NCI-H226 (cell line): ENCODE measurements at regions not wholly inside any gene's neighbourhood (a gene's known extent, or its start where the extent isn't known, plus 50 kb on each side); places are given as distances from the start of the nearest gene placed in this dataset.
A peak's percentile ranks its signal among the peaks of the same experiment; 100 is the strongest.

ENCODE experiments used
- DNase-seq: peaks from one replicate; pipeline ENCODE4 v3.0.0-alpha.2; 2015

DNA sequence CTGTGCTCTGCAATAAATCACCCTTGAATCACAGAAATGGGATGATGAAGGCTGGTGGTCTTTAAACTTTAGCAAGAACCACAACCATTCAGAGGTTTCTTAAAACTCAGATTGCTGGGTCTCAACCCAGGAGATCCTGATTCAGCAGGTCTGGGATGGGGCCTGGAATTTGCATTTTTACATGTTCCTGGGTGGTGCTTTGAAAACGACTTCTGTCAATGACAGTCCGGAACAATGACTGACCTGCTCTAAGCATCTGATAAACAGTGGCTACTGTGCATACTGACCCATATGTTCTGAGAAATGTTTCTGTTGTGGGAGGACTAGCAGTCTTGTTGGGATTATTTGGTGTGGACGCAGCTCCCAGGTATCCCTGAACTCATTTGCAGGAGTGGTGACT, 92.7 kb downstream of the GADD45G start:
- DNase-seq, result no peak

DNA sequence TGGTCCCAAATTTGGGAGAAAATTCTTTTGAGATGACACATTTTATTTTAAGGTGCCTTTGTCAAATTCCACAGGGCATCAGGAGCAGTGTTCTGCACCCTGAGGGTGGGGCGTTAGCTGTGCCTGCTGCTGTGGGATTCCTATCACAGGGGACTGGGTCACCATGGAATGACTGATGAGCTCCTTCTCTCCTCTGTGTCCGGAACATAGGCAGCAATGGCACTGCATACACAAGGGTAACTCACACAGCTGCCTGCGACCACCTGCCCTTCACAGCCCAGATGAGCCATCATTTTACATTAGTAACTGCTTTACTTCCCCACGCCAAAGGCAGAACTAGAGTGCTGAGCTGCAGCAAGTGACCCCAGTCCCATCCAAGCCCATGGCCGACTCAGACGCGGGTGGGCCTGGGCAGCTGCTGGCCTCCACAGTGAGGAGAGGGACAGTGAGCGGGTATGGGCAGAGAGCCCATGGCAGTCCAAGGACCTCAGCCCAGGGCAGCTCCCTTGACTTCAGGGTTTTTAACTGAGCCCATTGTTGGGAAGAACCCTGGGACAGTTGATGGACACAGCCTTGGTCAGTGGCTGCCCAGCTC, 93.7 kb downstream of the GADD45G start:
- no peak for DNase-seq

DNA sequence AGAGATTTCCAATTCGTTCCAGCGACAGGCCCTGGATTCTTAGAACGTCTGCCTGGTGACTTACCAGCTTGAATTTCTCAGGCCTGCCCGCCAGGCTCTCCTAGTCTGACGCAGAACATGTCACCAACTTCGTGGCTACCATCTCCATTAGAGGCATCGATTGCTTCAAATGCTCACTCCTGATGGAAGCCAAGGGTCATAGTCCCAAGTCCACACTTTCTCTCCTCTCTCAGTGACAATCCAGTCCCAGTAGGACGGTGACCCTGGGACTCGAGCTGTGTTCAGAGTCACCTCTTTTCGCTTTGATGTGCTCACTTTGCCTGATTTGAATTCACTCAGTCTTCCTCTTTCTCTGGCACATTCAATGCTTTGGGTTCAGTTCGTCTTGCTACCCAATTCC, 94.8 kb downstream of the GADD45G start:
- DNase-seq, result no peak

DNA sequence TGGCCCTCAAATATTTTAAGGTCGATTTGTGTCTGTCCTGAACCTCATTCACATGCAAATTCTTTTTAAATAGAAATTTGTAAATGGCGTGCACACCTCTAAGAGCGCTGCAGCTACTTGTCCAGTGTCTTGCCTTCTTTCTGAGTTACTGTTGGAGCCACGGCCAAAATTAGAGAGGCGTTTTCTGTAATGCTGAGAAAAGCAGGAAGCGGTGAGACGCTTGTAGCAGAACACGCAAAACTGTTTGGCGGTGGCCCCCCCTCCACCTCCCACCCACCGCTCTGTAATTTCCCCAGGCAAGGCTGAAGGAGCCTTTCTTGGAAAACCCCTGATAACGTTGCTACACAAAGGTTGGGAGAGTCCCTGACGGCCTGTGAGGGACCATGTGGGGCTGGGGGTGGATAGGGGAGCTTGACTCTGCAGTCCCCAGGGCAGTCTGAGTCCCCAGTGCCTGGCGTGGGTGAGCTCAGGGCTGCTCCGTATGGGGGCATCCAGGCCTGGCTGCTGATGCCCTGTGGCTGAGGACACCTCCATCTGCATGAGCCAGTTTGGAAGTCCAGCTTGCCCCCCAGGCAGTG, 96.5 kb downstream of the GADD45G start:
- DNase-seq, result no peak

DNA sequence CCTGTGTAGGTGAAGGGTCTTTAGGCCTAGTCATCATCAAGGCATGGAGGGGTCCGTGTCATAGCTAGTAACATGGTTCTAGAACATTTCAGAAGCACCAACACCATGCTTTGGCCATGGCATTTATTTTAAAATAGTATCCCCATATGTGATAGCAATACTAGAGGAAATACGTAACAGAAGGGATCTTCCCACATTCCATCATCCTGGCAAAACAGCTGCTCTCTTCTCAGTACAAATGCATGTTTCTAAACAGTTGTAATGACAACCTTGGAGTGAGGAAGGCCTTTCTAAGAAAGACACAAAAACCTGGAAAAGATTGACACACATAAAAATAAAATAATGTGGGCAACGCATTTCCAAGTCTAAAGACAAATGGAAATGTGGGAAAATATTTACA, 97.6 kb downstream of the GADD45G start:
- no peak for DNase-seq

DNA sequence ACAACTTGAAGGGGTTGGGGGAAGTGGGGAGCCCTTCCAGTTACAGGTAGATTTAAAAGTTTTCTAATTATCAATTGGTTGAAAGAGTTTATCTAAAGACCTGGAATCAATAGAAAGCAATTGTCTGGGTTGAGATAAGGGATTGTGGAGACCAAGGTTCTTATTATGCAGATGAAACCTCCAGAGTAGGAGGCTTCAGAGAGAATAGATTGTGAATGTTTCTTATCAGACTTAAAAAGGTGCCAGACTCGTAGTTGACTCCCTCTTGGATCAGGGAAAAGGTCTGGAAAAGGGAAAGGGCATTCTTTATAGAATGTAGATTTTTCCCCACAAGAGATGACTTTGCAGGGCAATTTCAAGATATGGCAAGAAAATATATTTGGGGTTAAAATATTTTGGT, 100.8 kb downstream of the GADD45G start:
- no peak for DNase-seq

DNA sequence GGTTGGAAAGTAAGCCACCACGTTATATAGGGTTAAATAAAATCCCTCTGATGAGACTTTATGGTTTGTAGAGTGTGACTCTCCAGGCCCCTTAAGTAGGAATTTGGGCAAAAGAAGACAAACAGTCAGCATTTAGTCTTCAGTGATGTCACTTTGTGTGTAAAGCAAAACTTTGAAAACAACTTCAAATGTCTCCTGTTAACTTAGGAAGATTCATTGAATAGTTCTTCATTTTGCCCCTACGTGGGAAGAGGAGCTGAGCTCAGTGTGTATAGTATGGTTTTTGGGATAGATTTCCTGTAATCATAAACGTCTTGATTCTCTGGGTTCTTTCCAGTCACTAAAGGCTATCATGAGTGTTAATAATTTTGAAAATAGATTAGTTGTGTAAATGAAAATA, 101.3 kb downstream of the GADD45G start:
- DNase-seq, result no peak

DNA sequence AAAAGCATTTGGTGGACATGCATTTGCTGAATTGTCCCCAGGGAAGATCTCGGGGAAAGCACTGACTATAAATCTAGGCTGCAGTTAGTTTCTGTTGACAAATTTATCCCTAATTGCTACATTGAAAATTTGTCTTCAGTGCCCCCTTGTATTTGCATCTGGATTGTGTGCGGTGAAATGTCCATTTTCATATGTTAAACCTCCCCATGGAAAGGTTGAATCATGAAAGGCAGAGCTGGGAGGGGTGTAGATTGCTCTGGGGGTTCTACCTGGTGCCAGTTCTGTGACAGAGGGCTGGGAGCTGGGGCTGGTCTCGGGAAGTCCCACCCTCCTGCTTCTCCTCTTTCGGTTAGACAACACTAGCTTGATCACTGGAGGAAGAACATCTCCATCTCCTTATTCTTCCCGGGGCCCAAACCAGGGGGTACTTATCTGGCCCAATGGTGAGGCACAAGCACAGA, 101.9 kb downstream of the GADD45G start:
- DNase-seq, result no peak

DNA sequence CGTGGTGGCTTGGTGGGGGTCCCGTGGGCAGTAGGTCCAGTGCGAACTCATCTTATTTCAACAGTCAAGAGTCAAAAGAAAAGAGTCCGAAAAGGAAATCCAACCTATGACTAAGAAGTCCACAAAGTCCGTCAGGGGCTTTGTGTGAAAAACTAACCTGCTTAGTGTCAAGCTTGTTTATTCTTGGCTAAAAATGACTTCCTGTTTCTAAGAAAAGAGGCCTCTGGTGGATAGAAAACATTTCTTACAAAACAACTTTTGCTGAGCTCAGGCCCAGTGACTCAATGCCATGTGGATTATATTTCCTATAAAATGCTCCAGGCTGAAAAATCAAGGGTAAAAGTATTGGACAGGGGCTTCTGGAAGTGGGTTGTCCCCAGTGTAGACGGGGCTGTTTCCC, 105.9 kb downstream of the GADD45G start:
- no peak for DNase-seq

DNA sequence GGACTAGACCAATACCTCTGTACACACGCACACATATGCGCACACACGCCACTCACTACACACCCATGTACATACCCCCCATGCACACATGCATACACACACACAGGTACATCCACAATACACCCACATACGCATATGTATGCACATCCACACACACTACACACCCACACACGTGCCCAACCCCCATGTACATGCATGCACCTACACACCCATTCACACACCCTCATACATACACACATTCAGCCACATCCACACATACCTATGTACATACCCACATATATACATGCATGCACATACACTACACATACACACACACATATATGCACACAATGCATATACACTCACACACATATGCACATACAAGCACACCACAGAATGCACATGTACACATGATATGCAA, 107.1 kb downstream of the GADD45G start:
- no peak for DNase-seq

DNA sequence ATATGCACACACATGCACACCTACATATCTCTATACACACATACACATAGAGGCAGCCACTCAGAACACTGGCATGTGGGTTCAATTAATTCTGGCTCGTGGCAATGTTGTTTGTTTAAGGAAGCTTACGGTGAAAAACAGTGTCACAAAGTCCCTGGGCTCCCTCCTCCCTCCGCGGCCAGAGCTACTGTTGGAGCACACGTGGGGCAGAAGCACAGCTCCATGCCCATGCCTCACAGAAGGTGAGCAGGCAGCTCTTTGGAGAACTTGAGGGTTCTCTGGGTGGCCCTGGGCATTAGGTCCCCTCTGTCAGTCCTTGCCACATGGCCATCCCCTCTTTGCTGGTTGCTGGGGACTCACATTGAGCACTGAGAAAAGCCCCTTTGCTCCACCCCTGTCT, 107.5 kb downstream of the GADD45G start:
- no peak for DNase-seq

DNA sequence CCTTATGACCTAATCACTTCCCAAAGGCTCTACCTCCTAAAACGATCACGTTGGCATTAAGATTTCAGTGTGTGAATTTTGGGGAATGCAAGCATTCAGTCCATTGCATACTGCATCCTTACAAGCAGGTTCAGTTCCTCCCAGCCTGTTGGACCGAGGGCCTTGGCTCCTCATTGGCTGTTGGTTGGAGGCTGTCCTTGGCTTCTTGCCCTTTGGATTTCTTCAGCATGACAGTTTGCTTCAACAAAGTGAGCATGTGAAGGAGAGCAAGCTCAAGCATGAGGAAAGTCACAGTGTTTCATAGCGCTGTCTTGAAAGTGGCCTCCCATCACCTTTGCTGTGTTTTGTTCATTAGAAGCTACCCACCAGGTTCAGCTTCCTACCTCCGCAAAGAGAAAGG, 109.5 kb downstream of the GADD45G start:
- DNase-seq, result peak; percentile 38

DNA sequence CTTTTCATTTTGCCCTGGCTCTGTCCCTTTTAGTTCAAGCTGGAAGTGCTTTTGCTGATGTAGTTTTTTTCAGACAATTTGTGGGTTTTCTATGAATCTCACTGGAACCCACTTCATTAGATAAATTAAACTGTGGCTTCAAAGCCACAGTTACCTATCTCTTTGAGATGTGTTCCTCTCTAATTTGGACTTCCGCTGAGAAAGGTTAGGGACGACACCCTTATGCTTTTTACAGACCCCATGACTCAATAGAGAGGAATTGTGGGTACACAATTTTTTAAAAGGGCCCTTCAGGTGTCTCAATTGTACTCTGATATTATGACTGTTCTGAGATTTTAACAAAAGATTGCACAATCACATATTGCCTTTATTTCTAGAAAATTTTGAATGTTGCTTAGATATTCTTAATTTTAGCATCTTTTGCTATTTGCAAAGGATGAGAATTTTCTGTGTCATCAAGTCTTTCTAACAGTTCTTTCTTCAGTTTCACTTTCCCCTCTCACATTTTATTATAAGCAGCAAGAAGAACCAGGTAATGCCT, 110.6 kb downstream of the GADD45G start:
- no peak for DNase-seq

DNA sequence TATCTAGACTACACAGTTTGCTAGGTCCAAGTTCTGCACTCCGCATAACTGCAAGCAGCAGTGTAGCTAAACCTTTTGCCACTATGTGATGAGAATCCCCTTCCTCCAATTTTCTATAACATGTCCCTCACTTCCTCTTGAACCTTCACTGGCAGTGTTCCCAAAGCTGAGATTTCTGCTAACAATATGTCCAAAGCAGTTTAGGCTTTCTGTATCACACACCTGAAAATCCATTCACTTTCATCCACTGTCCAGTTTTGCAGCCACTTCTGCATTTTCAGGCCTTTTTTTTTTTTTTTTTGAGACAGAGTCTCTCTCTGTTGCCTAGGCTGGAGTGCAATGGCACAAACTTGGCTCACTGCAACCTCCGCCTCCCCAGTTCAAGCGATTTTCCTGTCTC, 111.1 kb downstream of the GADD45G start:
- DNase-seq, result no peak

DNA sequence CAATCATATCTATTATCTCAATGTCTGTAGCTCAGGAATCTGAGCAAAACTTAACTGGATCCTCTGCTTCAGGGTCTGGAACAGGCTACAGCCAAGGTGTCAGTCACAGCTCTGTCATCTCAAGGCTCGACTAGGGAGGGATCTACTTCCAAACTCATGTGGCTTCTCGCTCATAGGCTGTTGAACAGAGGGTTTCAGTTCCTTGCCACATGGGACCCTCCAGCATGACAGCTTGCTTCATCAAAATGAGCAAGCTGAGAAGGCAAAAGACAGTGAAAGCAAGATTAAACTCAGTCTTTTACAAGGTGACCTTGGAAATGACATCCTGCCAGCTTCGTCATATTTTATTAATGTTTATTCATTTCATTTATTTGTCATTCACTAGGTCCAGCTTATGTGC, 111.7 kb downstream of the GADD45G start:
- DNase-seq, result no peak

DNA sequence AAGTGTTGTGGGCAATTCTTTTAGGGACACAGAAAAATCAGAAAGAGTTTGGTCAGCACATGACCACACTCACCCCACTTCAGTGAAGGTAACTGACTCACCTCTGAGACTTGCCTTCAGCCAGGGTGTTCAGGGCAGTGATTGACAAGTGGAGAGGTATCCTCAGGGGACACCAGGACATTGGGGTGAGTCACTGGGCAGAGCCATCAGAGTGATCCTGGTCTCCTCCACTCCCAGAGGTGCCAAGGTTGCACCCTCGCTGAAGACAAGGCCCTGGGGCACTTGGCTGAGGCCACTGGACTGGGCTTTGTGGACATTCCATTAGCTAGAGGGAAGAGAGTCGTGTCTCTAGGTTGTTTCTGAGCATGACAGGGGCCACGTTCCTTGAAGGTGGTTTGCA, 113.4 kb downstream of the GADD45G start:
- DNase-seq, result no peak

DNA sequence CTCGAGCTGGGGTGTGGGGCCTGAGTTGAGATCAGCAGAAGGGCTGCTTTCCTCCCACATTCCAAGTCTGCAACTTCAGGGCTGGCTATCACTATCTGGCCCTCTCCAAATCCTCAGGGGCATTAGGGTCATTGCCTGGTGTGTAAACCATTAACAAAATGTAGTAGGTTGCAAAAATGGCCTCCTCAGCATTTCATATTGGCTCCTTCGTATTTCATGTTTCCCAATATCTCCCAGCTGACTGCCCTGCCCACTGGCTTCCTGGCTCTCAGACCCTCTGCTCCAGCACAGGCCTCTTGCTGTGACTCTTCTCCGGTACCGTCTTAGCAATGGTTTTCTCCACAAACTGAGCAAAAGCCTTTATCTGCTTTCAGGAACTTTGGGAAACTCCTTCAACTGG, 113.8 kb downstream of the GADD45G start:
- no peak for DNase-seq

DNA sequence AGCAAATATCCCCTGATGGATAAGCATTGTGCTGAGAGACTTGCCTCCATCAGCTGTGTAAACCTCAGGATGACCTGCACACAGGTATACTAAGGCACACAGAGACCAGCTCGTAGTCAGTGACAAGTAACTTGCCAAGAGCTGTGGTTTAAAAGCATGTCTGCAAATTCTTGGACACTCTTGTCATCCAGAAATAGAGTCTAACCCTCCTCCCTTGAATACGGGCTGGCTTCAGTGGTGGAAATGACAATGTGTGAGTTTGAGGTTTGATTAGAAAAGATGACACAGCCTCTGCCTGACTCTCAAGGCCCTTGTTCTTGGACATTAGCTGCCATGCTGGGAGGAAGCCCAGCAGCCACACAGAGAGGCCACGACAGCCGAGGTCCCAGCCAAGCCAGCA, 114.4 kb downstream of the GADD45G start:
- DNase-seq, result no peak

DNA sequence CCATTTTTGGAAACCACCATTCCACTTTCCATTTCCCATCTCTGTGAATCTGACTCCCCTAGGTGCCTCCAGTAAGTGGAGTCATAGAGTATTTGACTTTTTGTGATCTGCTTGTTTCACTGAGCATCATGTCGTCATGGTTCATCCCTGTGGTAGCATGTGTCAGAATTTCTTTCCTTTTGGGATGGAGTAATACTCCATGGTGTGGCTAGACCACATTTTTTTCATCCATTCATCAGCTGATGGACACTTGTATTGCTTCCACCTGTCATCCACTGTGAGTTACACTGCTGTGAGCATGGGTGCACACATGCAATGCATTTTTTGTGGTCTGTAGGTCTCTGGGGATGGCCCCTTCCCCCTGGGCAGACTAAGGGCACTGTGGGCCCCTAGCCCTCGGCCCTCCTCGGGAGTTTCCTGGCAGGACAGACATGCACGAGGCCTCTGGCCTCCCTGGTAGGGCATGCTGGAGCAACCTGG, 115.9 kb downstream of the GADD45G start:
- DNase-seq, result no peak

DNA sequence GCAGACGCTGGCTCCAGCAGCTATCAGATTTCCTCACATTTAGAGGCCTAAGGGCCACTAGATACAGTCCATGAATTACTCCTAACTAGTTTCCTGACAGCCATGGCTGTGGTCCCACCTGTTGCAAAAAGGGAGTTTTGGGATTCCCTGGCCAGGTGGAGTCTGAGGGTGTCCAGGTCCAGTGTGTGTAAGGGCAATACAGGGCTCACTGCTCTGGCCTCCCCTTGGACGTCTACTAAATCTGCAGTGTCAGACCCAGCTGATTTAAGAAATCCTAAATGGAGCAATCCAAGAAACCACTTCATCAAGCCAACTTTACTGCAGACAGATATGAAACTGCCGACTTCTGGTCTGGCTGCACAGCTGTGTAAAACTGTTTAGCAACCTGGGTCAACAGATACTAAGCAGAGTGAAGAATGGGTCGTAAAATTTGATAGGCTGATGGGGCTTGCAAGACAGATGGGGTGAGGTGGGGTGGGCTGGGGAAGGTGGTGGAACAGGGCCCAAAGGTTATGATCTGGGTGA, 116.4 kb downstream of the GADD45G start:
- DNase-seq, result no peak

DNA sequence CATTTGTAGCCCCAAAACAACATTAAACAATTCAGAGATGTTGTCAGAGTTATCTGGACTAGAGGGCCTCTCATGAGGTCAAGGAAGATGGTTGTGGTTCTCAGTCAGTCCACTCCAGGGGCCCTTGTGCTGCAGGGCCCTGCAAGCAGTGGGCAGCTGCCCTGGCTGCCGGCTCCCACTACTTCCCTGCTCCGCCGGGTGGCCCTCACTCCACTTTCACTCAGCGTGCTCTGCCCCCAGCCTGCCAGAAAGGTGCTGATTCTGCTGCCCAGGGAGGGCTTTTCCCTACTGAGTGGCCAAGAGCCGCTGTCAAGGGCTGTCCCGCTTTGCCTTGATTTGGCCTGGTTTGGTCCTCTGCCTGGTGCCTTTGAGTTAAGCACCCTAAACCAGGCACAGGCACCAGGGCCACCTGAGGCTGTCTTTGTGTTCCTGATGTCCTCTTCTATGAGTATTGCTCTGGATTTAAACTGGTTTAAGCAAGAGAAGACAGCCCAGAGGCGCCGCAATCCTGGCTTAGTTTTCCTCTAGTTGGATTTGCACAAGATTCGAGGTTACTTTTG, 117.2 kb downstream of the GADD45G start:
- DNase-seq, result no peak

DNA sequence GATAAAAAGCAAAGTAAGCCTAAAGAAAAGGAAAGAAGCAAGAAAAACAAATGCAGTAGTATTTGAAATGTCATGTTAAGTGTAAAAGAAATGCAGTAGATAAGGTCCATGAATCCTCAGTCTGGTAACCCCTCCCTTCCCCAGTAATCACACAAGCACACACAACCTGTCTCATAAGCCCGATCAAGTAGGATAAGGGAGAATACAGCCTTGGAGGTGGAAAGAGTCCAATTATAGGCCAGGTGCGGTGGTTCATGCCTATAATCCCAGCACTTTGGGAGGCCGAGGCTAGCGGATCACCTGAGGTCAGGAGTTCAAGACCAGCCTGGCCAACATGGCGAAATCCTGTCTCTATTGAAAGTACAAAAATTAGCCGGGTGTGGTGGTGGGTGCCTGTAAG, 117.9 kb downstream of the GADD45G start:
- no peak for DNase-seq

DNA sequence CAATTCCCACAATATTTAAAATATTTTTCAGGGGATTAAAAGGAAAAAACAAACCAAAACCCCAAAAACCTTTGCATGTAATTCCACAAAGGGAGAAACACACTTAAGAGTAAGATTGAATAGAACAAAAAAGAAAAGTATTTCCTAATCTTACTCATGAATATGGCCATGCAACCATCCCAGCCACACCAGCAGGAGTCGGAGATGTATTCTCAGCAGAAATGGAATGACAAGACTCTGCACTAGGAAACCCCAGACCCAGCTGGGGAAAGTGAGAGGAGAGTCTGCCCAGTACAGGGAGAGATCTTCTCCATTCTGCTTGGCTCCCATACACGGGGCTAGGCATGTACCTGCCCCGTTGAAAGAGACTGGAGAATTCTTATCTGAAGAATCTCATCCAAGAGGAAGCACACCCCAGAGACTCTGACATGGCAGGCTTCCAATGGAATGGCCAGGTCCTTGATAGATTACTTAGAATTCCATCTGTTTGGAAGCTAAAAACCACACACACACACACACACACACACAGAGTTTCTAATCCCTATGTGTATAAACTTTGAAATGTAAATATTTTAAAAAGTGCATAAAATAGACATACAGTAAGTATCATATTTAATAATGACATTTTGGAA, 118.8 kb downstream of the GADD45G start:
- no peak for DNase-seq

DNA sequence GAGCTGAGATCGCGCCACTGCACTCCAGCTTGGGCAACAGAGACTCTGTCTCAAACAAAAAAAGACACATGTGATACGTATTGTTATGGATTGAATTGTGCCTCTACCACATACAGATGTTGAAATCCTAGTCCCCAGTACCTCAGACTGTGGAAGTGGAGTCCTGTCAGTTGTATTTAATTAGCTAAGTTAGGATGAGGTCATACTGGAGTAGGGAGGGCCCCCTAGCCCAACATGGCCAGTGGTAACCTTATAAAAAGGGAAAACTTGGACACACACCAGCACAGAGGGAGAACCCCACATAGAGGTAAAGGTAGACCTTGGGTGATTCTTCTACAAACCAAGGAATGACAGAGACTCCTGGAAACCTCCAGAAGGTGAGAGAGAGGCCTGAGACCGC, 119.8 kb downstream of the GADD45G start:
- DNase-seq, result no peak
